Common myeloid progenitor, CD34-positive (primary cell): ENCODE measurements at regions not wholly inside any gene's neighbourhood (a gene's known extent, or its start where the extent isn't known, plus 50 kb on each side); places are given as distances from the start of the nearest gene placed in this dataset.

Source experiments
- CTCF ChIA-PET: fragments of 350-600 bp; sonication (Branson Sonifier 250); formaldehyde crosslinking; loops from one replicate; lab custom pipeline; 2021; ENCODE audit warnings: antibody characterized with exemption; lab: Charles Lee
- POLR2A ChIA-PET: fragments of 350-600 bp; sonication (Branson Sonifier 250); formaldehyde crosslinking; loops from one replicate; lab custom pipeline; 2021; ENCODE audit warnings: antibody characterized with exemption; lab: Charles Lee
- DNase-seq, 3 donors: peaks; one replicate each; pipeline versions ENCODE4 v3.0.0 to v3.0.0-alpha.2; 2013
- H3K27ac ChIP-seq, 2 experiments: 1 replicate in 1 of 2; 2 replicates in 1 of 2; pipeline ENCODE4 v1.7.0; 2013; ENCODE audit warnings: inconsistent platforms in 2 of 2, low read length in 2 of 2, mild to moderate bottlenecking in 2 of 2, low read depth in 1 of 2, moderate library complexity in 1 of 2; ENCODE audit not compliant: severe bottlenecking in 2 of 2, insufficient read depth in 1 of 2, poor library complexity in 1 of 2
- H3K27me3 ChIP-seq, 5 experiments: replicated peaks in 2 of 5; 1 replicate in 3 of 5; 2 replicates in 2 of 5; pipeline versions ENCODE4 v1.6.1 to v1.7.0; 2013; ENCODE audit warnings: low read length in 4 of 5, mild to moderate bottlenecking in 2 of 5, moderate library complexity in 2 of 5, inconsistent platforms in 1 of 5; ENCODE audit not compliant: insufficient read depth in 5 of 5, control insufficient read depth in 4 of 5
- H3K36me3 ChIP-seq, 4 experiments: 1 replicate in 2 of 4; 2 replicates in 2 of 4; pipeline versions ENCODE4 v1.6.1 to v1.7.0; 2013; ENCODE audit warnings: low read length in 3 of 4, control low read depth in 1 of 4, mild to moderate bottlenecking in 1 of 4; ENCODE audit not compliant: control insufficient read depth in 4 of 4, insufficient read depth in 4 of 4
- H3K4me1 ChIP-seq, 4 experiments: 1 replicate in 3 of 4; 2 replicates in 1 of 4; pipeline versions ENCODE4 v1.6.1 to v1.7.1; 2013; ENCODE audit warnings: low read length in 3 of 4, mild to moderate bottlenecking in 3 of 4, control low read depth in 1 of 4, inconsistent platforms in 1 of 4, moderate library complexity in 1 of 4; ENCODE audit not compliant: control insufficient read depth in 4 of 4, insufficient read depth in 4 of 4; ENCODE audit errors: control extremely low read depth in 1 of 4
- H3K4me3 ChIP-seq, 7 experiments: 1 replicate in 4 of 7; 2 replicates in 3 of 7; pipeline versions ENCODE4 v1.5.1 to v1.7.0; 2013; ENCODE audit warnings: mild to moderate bottlenecking in 7 of 7, low read length in 6 of 7, moderate library complexity in 6 of 7, inconsistent platforms in 2 of 7, low read depth in 2 of 7, control low read depth in 1 of 7; ENCODE audit not compliant: insufficient read depth in 4 of 7, control insufficient read depth in 1 of 7; ENCODE audit errors: extremely low read depth in 1 of 7
- H3K9me3 ChIP-seq, 5 experiments: 1 replicate in 4 of 5; 2 replicates in 1 of 5; pipeline versions ENCODE4 v1.6.1 to v1.7.1; 2013; ENCODE audit warnings: low read length in 4 of 5, mild to moderate bottlenecking in 2 of 5, inconsistent platforms in 1 of 5, low read depth in 1 of 5, moderate library complexity in 1 of 5; ENCODE audit not compliant: control insufficient read depth in 4 of 5, insufficient read depth in 2 of 5; ENCODE audit errors: control extremely low read depth in 1 of 5
- WGBS: methylation state at CpG from one replicate; pipeline ENCODE4 v1.1.5; 2013; ENCODE audit not compliant: insufficient coverage; 5-methylcytosine and 5-hydroxymethylcytosine counted together

- H3K27me3 ChIP-seq = no peaks in the 10 kb centered on the region
- H3K9me3 ChIP-seq = no peaks in the 10 kb centered on the region
- no peak overlapping the region for H3K4me3 ChIP-seq
- no CpG with 5 or more reads among the region's 2 CpGs for WGBS
- CTCF ChIA-PET = no interaction called here
- no peaks in the 10 kb centered on the region for H3K4me1 ChIP-seq
- H3K36me3 ChIP-seq = no peaks in the 10 kb centered on the region
- DNase-seq = no peak
- POLR2A ChIA-PET = no interaction called here
- no peak overlapping the region for H3K27ac ChIP-seq
Measured at GRCh38 chr1:99490031-99490430, 155.9 kb upstream of the PALMD start.

DNA sequence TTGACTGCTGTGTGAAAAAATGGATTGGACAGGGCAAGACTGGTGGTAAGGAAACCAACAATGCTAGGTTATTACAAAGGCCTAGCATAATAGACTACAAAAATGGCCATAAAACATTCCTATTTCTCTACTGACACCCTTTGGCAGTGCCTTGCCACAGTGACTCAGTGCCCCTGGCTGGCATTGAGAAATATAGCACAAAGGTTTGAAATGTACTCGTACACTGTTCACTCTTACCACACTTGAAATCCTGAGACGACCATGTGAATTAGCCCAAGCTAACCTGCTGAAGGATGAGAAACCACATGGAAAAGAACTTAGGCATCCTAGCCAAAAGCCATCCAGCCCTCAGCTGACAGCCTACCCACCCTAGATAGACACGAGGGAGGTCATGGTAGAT, 149.8 kb upstream of the PALMD start:
- Histone ChIP-seq H3K27me3 (no peaks in the 10 kb centered on the region), H3K36me3 (no peaks in the 10 kb centered on the region), H3K27ac (no peak overlapping the region), H3K4me3 (no peak overlapping the region), H3K9me3 (no peaks in the 10 kb centered on the region), H3K4me1 (no peaks in the 10 kb centered on the region)
- 96% methylated on average over 3 of the region's 3 CpGs for WGBS
- ChIA-PET CTCF (interaction anchor here (1.9 kb wide), 1 partner anchor 14 kb away, joined by 8 read pairs; no protein-coding TSS in a partner anchor), POLR2A (no interaction called here)
- DNase-seq = no peak

DNA sequence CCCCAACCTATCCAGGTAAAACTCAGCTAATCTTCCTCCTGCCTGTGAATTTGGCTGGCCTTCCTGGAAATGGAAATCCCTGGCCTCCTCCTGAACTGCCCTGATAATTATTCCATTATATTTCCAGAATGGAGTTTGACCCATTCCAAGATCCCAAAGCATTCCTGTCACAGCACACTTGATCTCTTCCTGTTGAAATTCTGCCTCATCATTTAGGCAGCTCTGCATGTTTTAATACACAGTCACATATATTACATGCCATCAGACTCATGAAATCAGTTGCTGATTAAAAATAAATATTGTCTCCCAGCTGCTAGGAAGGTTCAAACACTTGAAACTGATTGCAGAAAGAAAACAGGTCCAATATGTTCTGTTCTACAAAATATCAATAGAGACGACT, 148.2 kb upstream of the PALMD start:
- DNase-seq = no peak
- ChIA-PET CTCF (interaction anchor here (0.9 to 1.7 kb wide), 3 partner anchors 16 to 704 kb away, joined by 3 to 4 read pairs (median 4); no protein-coding TSS in a partner anchor), POLR2A (no interaction called here)
- no peaks in the 10 kb centered on the region for H3K4me1 ChIP-seq
- no peaks in the 10 kb centered on the region for H3K9me3 ChIP-seq
- no CpG with 5 or more reads among the region's 1 CpG for WGBS
- H3K27me3 ChIP-seq = no peaks in the 10 kb centered on the region
- H3K4me3 ChIP-seq = no peak overlapping the region
- no peaks in the 10 kb centered on the region for H3K36me3 ChIP-seq
- no peak overlapping the region for H3K27ac ChIP-seq

GRCh38 chr1:99500541-99500940, 145.4 kb upstream of the PALMD start:
- Histone ChIP-seq H3K27me3 (no peaks in the 10 kb centered on the region), H3K4me1 (no peaks in the 10 kb centered on the region), H3K27ac (no peak overlapping the region), H3K9me3 (no peaks in the 10 kb centered on the region), H3K36me3 (no peaks in the 10 kb centered on the region), H3K4me3 (no peak overlapping the region)
- ChIA-PET POLR2A (interaction anchor here (0.7 kb wide), 1 partner anchor 1561 kb away, joined by 3 read pairs; no protein-coding TSS in a partner anchor), CTCF (no interaction called here)
- no peak for DNase-seq

DNA sequence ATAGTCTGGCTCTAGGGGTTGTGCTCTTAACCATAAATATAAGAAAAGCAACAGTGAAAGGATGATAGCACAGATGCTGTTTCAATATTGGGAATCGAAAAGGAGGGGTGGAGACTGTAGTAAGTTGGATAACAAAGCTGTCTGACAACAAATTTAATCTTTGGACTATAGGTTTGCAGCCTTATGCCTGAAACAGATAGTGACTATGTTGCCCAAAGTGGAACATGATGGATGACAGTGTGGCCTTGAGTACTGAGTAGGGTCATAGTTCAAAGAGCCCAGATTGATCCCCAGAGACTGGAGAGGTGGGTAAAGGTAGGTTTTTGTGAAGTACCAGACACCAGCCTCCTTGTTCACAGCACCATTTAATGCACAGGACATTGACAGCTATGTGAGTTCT, 144.0 kb upstream of the PALMD start:
- H3K36me3 ChIP-seq = no peaks in the 10 kb centered on the region
- no peaks in the 10 kb centered on the region for H3K4me1 ChIP-seq
- H3K27ac ChIP-seq = no peak overlapping the region
- DNase-seq = no peak
- CTCF ChIA-PET = no interaction called here
- H3K4me3 ChIP-seq = no peak overlapping the region
- no peaks in the 10 kb centered on the region for H3K27me3 ChIP-seq
- H3K9me3 ChIP-seq = no peaks in the 10 kb centered on the region
- 100% methylated on average over 1 of the region's 1 CpG for WGBS
- POLR2A ChIA-PET = interaction anchor here (0.6 kb wide), 1 partner anchor 784 kb away, joined by 3 read pairs; no protein-coding TSS in a partner anchor

GRCh38 chr1:99502400-99502799, 143.5 kb upstream of the PALMD start:
- Histone ChIP-seq H3K4me1 (no peaks in the 10 kb centered on the region), H3K27ac (no peak overlapping the region), H3K4me3 (no peak overlapping the region), H3K27me3 (no peaks in the 10 kb centered on the region), H3K9me3 (no peaks in the 10 kb centered on the region), H3K36me3 (no peaks in the 10 kb centered on the region)
- ChIA-PET POLR2A (no interaction called here), CTCF (interaction anchor here (1.0 kb wide), 1 partner anchor 11 kb away, joined by 3 read pairs; no protein-coding TSS in a partner anchor)
- no peak for DNase-seq
- 100% methylated on average over 2 of the region's 3 CpGs for WGBS

DNA sequence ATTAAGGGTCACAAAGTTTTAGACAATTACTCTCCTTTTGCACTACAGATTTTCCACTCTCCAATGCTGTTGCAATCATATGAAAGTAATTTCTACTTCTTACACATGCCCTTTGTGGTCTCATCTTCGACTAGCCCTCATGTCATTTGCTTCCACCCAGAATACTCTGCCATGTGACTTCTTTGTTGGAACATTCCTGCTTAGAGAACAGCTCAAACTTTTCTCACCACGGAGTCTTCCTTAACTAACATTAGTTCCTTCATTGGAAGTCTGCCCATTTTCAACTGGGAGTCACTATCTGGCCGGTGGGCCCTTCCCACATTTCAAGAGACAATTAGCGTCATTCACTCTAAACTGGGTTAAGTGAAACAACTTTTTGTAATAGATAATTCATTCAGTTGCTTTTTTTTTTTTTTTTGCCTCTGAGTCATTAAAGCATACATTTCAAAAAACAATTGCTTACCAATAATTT, 142.6 kb upstream of the PALMD start:
- Histone ChIP-seq H3K9me3 (no peaks in the 10 kb centered on the region), H3K4me1 (no peaks in the 10 kb centered on the region), H3K36me3 (no peaks in the 10 kb centered on the region), H3K27ac (no peak overlapping the region), H3K27me3 (no peaks in the 10 kb centered on the region), H3K4me3 (no peak overlapping the region)
- CTCF ChIA-PET = interaction anchor here (1.0 kb wide), 1 partner anchor 12 kb away, joined by 3 read pairs; no protein-coding TSS in a partner anchor
- WGBS = 74% methylated on average over 2 of the region's 4 CpGs
- no peak for DNase-seq
- POLR2A ChIA-PET = no interaction called here
